Kidney epithelial cell (primary cell): ENCODE measurements at regions not wholly inside any gene's neighbourhood (a gene's known extent, or its start where the extent isn't known, plus 50 kb on each side); places are given as distances from the start of the nearest gene placed in this dataset.

ENCODE experiments used
- DNase-seq: peaks from one replicate; pipeline ENCODE4 v3.0.0-alpha.2; 2010; ENCODE audit warnings: low read depth
- H3K27me3 ChIP-seq: 2 replicates; pipeline ENCODE4 v1.6.0; 2011; ENCODE audit warnings: low read length; ENCODE audit not compliant: control insufficient read depth, insufficient read depth
- H3K36me3 ChIP-seq: 2 replicates; pipeline ENCODE4 v1.5.1; 2011; ENCODE audit warnings: low read length; ENCODE audit not compliant: control insufficient read depth, insufficient read depth
- H3K4me3 ChIP-seq: 2 replicates; pipeline ENCODE4 v1.5.1; 2011; ENCODE audit warnings: low read depth, mild to moderate bottlenecking, control low read depth, low read length
- CTCF ChIP-seq: IDR thresholded peaks from 2 replicates; pipeline ENCODE4 v1.5.1; 2011; ENCODE audit warnings: mild to moderate bottlenecking, moderate library complexity, low read length, control low read depth, inconsistent platforms; ENCODE audit not compliant: insufficient read depth, poor library complexity, severe bottlenecking

- no peak for TF ChIP-seq CTCF
- no peak for DNase-seq
- no peaks in the 10 kb centered on the region for H3K36me3 ChIP-seq
- H3K4me3 ChIP-seq = no peak overlapping the region
- H3K27me3 ChIP-seq = peaks cover 2% of the 10 kb centered on the region
Observed at GRCh38 chr14:94717808-94718207, 52.1 kb downstream of the GSC start.

- Histone ChIP-seq H3K36me3 (no peaks in the 10 kb centered on the region), H3K27me3 (peaks cover 2% of the 10 kb centered on the region), H3K4me3 (no peak overlapping the region)
- DNase-seq = no peak
- no peak for TF ChIP-seq CTCF
Observed at GRCh38 chr14:94716976-94717375, 52.9 kb downstream of the GSC start.

GRCh38 chr14:94713115-94713514 lies 56.8 kb downstream of the GSC start:
- Histone ChIP-seq H3K27me3 (peaks cover 9% of the 10 kb centered on the region), H3K4me3 (no peak overlapping the region), H3K36me3 (no peaks in the 10 kb centered on the region)
- DNase-seq = no peak
- no peak for TF ChIP-seq CTCF

GRCh38 chr14:94710731-94711130 lies 59.2 kb downstream of the GSC start:
- TF ChIP-seq CTCF = no peak
- H3K27me3 ChIP-seq = peaks cover 9% of the 10 kb centered on the region
- DNase-seq = no peak
- H3K36me3 ChIP-seq = no peaks in the 10 kb centered on the region
- H3K4me3 ChIP-seq = no peak overlapping the region

- no peak for TF ChIP-seq CTCF
- Histone ChIP-seq H3K36me3 (no peaks in the 10 kb centered on the region), H3K27me3 (peaks cover 7% of the 10 kb centered on the region), H3K4me3 (no peak overlapping the region)
- no peak for DNase-seq
Observed at GRCh38 chr14:94707494-94707893, 62.4 kb downstream of the GSC start.

GRCh38 chr14:94706133-94706532 lies 63.8 kb downstream of the GSC start:
- no peaks in the 10 kb centered on the region for H3K36me3 ChIP-seq
- H3K4me3 ChIP-seq = no peak overlapping the region
- TF ChIP-seq CTCF = no peak
- peaks cover 7% of the 10 kb centered on the region for H3K27me3 ChIP-seq
- DNase-seq = no peak
